WTC11 (cell line): ENCODE measurements at regions not wholly inside any gene's neighbourhood (a gene's known extent, or its start where the extent isn't known, plus 50 kb on each side); places are given as distances from the start of the nearest gene placed in this dataset.

Source experiments
- ATAC-seq: fragments of 200-7000 bp; cut with Tn5 transposase; 2 replicates; pipeline ENCODE4 v1.10.0; 2021; ENCODE audit warnings: mild to moderate bottlenecking, moderate library complexity
- CTCF ChIA-PET: fragments of 300-600 bp; sonication (Branson Sonifier 250); formaldehyde crosslinking; loops from one replicate; lab custom pipeline; 2021; ENCODE audit warnings: antibody characterized with exemption; lab: Charles Lee
- POLR2A ChIA-PET: fragments of 350-600 bp; sonication (Branson Sonifier 250); formaldehyde crosslinking; loops from one replicate; lab custom pipeline; 2021; ENCODE audit warnings: antibody characterized with exemption; lab: Charles Lee
- DNase-seq: peaks from one replicate; pipeline ENCODE4 v3.0.0; 2021; ENCODE audit warnings: low spot score
- H3K27ac Mint-ChIP-seq: 2 replicates; pipeline ENCODE4 v1.8.0; 2021; ENCODE audit warnings: mixed read lengths
- H3K27me3 Mint-ChIP-seq: 2 replicates; pipeline ENCODE4 v1.8.0; 2021; ENCODE audit warnings: low read depth, mild to moderate bottlenecking, moderate library complexity, mixed read lengths
- H3K36me3 Mint-ChIP-seq: 2 replicates; pipeline ENCODE4 v1.8.0; 2021; ENCODE audit warnings: mixed read lengths
- H3K4me1 Mint-ChIP-seq: 2 replicates; pipeline ENCODE4 v1.8.0; 2022; ENCODE audit warnings: mixed read lengths
- H3K4me3 Mint-ChIP-seq: 2 replicates; pipeline ENCODE4 v1.8.0; 2021; ENCODE audit warnings: mild to moderate bottlenecking, moderate library complexity, mixed read lengths
- H3K9me3 Mint-ChIP-seq: 2 replicates; pipeline ENCODE4 v1.8.0; 2021; ENCODE audit warnings: mixed read lengths
- GRHL2 ChIP-seq: fragments of 250-450 bp; sonication (Bioruptor Pico); IDR thresholded peaks from 2 replicates; pipeline ENCODE4 v1.8.0; 2022; ENCODE audit warnings: mild to moderate bottlenecking, moderate library complexity; ENCODE audit not compliant: insufficient replicate concordance, severe bottlenecking
- HMGA2 ChIP-seq: fragments of 250-450 bp; sonication (Bioruptor Pico); IDR thresholded peaks from 2 replicates; pipeline ENCODE4 v1.4.0; 2021; ENCODE audit warnings: mild to moderate bottlenecking, moderate library complexity
- MYBL2 ChIP-seq: sonication (generic); formaldehyde crosslinking; IDR thresholded peaks from 2 replicates; pipeline ENCODE4 v1.8.1; 2023; ENCODE audit warnings: mild to moderate bottlenecking, moderate library complexity, missing genetic modification reagents
- NR3C1 ChIP-seq: sonication (generic); formaldehyde crosslinking; conservative IDR thresholded peaks from 2 replicates; pipeline ENCODE4 v1.8.1; 2023; ENCODE audit warnings: low read depth, mild to moderate bottlenecking, missing genetic modification reagents
- TCF7 ChIP-seq: sonication (generic); formaldehyde crosslinking; IDR thresholded peaks from 2 replicates; pipeline ENCODE4 v1.8.0; 2022; ENCODE audit warnings: mild to moderate bottlenecking, low read depth, missing genetic modification reagents, moderate library complexity
- TP53 ChIP-seq: sonication (generic); formaldehyde crosslinking; IDR thresholded peaks from 2 replicates; pipeline ENCODE4 v1.8.1; 2023; ENCODE audit warnings: mild to moderate bottlenecking, missing genetic modification reagents
- ZNF317 ChIP-seq: sonication (generic); formaldehyde crosslinking; IDR thresholded peaks from 2 replicates; pipeline ENCODE4 v1.8.1; 2023; ENCODE audit warnings: low read depth, mild to moderate bottlenecking, moderate library complexity, missing genetic modification reagents, borderline replicate concordance
- ZNF396 ChIP-seq: fragments of 250-450 bp; sonication (Bioruptor Pico); IDR thresholded peaks from 2 replicates; pipeline ENCODE4 v1.8.0; 2021; ENCODE audit warnings: mild to moderate bottlenecking, moderate library complexity, borderline replicate concordance
- ZNF416 ChIP-seq: fragments of 250-450 bp; sonication (Bioruptor Pico); IDR thresholded peaks from 2 replicates; pipeline ENCODE4 v1.9.0; 2021; ENCODE audit warnings: mild to moderate bottlenecking, inconsistent platforms
- ZNF423 ChIP-seq: fragments of 250-450 bp; sonication (Bioruptor Pico); IDR thresholded peaks from 2 replicates; pipeline ENCODE4 v2.1.2; 2022; ENCODE audit warnings: mild to moderate bottlenecking, moderate library complexity
- TF ChIP-seq, protein P1 (sequence below): sonication (generic); formaldehyde crosslinking; IDR thresholded peaks from 2 replicates; pipeline ENCODE4 v1.8.1; 2023; ENCODE audit warnings: mild to moderate bottlenecking, missing genetic modification reagents
- TF ChIP-seq, protein P2 (sequence below): fragments of 250-450 bp; sonication (Bioruptor Pico); IDR thresholded peaks from 2 replicates; pipeline ENCODE4 v1.9.0; 2021; ENCODE audit warnings: mild to moderate bottlenecking
- TF ChIP-seq, protein P3 (sequence below): sonication (generic); formaldehyde crosslinking; IDR thresholded peaks from 2 replicates; pipeline ENCODE4 v1.8.1; 2022; ENCODE audit warnings: mild to moderate bottlenecking, missing genetic modification reagents, moderate library complexity, borderline replicate concordance
- TF ChIP-seq, protein P4 (sequence below): sonication (generic); formaldehyde crosslinking; IDR thresholded peaks from 2 replicates; pipeline ENCODE4 v1.8.1; 2022; ENCODE audit warnings: low read depth, mild to moderate bottlenecking, moderate library complexity, missing genetic modification reagents, borderline replicate concordance
- TF ChIP-seq, protein P5 (sequence below): sonication (generic); formaldehyde crosslinking; IDR thresholded peaks from 2 replicates; pipeline ENCODE4 v1.8.1; 2023; ENCODE audit warnings: mild to moderate bottlenecking, moderate library complexity, missing genetic modification reagents

DNA sequence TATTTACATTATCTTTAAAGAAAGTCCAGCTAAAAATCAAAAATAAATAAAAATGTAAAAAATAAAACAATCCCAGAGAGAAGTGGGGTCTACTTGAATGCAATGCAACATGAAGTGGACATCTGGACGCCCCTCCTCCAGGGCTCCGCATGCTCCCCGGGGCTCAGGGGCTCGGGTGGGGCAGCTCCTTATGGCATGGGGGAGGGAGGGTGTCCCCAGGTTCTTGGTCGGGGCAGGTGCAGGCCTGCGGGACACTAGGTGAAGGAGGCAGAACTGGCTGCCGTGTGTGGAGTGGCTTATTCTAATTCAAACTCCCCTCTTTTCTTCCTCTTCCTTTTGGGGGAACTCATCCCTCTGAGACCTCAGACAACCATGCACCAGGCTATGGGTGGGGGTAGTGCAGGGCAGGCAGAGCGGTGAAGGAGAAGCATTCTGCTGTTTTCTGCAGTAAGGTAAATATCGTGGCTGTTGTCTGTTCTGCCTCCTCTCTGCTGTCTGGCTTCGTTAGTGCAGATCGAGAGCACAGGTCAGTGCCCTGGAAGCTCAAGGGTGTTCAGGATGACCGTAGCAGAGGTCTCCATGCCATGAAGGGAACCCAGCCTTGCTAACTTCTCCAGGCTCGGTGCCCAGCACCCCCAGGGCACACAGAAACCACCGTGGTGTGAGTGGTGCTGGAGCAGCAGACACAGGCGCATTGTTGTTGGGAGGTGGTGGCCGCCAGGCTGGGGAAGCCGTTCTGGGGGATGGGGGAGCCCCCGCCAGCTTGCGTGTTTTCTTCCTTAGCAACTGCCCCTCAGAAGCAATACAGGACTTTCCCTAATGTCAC lies 82.6 kb downstream of the TTLL2 start:
- H3K27me3 Mint-ChIP-seq = no peaks in the 10 kb centered on the region; the same call in 1 of the 2 replicates
- H3K27ac Mint-ChIP-seq = peak overlapping the region; percentile 83; the same call in 1 of the 2 replicates
- ChIA-PET CTCF (no interaction called here), POLR2A (no interaction called here)
- DNase-seq = no peak
- H3K36me3 Mint-ChIP-seq = no peaks in the 10 kb centered on the region
- ATAC-seq = peak; percentile 31
- H3K9me3 Mint-ChIP-seq = no peaks in the 10 kb centered on the region
- TF ChIP-seq ZNF416 = no peak
- TF ChIP-seq, protein P1, sequence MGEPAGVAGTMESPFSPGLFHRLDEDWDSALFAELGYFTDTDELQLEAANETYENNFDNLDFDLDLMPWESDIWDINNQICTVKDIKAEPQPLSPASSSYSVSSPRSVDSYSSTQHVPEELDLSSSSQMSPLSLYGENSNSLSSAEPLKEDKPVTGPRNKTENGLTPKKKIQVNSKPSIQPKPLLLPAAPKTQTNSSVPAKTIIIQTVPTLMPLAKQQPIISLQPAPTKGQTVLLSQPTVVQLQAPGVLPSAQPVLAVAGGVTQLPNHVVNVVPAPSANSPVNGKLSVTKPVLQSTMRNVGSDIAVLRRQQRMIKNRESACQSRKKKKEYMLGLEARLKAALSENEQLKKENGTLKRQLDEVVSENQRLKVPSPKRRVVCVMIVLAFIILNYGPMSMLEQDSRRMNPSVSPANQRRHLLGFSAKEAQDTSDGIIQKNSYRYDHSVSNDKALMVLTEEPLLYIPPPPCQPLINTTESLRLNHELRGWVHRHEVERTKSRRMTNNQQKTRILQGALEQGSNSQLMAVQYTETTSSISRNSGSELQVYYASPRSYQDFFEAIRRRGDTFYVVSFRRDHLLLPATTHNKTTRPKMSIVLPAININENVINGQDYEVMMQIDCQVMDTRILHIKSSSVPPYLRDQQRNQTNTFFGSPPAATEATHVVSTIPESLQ (CRISPR knock-in tag) = no peak
- TF ChIP-seq NR3C1 (CRISPR knock-in tag) = no peak
- no peak for TF ChIP-seq HMGA2 (CRISPR knock-in tag)
- no peak for TF ChIP-seq ZNF396 (CRISPR knock-in tag)
- TF ChIP-seq, protein P2, sequence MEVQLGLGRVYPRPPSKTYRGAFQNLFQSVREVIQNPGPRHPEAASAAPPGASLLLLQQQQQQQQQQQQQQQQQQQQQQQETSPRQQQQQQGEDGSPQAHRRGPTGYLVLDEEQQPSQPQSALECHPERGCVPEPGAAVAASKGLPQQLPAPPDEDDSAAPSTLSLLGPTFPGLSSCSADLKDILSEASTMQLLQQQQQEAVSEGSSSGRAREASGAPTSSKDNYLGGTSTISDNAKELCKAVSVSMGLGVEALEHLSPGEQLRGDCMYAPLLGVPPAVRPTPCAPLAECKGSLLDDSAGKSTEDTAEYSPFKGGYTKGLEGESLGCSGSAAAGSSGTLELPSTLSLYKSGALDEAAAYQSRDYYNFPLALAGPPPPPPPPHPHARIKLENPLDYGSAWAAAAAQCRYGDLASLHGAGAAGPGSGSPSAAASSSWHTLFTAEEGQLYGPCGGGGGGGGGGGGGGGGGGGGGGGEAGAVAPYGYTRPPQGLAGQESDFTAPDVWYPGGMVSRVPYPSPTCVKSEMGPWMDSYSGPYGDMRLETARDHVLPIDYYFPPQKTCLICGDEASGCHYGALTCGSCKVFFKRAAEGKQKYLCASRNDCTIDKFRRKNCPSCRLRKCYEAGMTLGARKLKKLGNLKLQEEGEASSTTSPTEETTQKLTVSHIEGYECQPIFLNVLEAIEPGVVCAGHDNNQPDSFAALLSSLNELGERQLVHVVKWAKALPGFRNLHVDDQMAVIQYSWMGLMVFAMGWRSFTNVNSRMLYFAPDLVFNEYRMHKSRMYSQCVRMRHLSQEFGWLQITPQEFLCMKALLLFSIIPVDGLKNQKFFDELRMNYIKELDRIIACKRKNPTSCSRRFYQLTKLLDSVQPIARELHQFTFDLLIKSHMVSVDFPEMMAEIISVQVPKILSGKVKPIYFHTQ (CRISPR knock-in tag) = no peak
- no peak for TF ChIP-seq TCF7 (CRISPR knock-in tag)
- no peak for TF ChIP-seq MYBL2 (CRISPR knock-in tag)
- TF ChIP-seq, protein P3, sequence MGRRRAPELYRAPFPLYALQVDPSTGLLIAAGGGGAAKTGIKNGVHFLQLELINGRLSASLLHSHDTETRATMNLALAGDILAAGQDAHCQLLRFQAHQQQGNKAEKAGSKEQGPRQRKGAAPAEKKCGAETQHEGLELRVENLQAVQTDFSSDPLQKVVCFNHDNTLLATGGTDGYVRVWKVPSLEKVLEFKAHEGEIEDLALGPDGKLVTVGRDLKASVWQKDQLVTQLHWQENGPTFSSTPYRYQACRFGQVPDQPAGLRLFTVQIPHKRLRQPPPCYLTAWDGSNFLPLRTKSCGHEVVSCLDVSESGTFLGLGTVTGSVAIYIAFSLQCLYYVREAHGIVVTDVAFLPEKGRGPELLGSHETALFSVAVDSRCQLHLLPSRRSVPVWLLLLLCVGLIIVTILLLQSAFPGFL = no peak
- no peak for TF ChIP-seq GRHL2
- TF ChIP-seq TP53 = no peak
- TF ChIP-seq, protein P4, sequence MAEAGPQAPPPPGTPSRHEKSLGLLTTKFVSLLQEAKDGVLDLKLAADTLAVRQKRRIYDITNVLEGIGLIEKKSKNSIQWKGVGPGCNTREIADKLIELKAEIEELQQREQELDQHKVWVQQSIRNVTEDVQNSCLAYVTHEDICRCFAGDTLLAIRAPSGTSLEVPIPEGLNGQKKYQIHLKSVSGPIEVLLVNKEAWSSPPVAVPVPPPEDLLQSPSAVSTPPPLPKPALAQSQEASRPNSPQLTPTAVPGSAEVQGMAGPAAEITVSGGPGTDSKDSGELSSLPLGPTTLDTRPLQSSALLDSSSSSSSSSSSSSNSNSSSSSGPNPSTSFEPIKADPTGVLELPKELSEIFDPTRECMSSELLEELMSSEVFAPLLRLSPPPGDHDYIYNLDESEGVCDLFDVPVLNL (CRISPR knock-in tag) = no peak
- TF ChIP-seq, protein P5, sequence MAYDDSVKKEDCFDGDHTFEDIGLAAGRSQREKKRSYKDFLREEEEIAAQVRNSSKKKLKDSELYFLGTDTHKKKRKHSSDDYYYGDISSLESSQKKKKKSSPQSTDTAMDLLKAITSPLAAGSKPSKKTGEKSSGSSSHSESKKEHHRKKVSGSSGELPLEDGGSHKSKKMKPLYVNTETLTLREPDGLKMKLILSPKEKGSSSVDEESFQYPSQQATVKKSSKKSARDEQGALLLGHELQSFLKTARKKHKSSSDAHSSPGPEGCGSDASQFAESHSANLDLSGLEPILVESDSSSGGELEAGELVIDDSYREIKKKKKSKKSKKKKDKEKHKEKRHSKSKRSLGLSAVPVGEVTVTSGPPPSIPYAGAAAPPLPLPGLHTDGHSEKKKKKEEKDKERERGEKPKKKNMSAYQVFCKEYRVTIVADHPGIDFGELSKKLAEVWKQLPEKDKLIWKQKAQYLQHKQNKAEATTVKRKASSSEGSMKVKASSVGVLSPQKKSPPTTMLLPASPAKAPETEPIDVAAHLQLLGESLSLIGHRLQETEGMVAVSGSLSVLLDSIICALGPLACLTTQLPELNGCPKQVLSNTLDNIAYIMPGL (CRISPR knock-in tag) = no peak
- H3K4me3 Mint-ChIP-seq = no peak overlapping the region
- H3K4me1 Mint-ChIP-seq = peaks cover 29% of the 10 kb centered on the region

DNA sequence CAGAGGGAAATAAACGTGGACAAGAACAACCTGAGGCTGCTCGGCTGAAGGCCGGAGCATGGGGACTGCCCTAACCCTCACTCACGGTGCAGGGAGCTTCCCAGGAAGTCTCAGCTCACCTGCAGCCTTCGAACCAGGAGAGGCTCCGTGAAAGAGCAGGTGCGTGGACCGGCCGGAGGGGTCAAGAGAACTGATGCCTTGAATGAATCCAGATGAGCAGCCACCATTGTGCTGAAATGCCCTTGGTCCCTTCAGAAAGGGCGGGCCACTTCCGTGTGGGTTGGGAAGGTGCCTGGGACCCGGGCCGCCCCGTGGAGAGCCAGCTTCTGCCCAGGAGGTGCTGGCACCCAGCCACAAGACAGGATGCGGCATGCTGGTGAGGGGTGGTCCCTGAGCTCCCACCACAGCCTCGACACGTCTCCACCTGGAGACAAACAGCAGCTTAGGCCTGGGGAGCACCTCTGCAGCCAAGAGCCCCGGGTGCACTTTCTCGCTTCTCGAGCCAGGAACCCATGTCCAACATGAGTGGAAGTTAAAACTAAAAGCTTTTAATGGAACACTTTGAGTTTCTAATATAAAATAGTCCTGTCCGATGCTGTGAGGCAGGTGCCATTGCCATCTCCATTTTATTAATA lies 83.5 kb downstream of the TTLL2 start:
- Mint-ChIP-seq H3K4me1 (peaks cover 29% of the 10 kb centered on the region), H3K27ac (no peak overlapping the region), H3K36me3 (no peaks in the 10 kb centered on the region), H3K27me3 (no peaks in the 10 kb centered on the region; the same call in 1 of the 2 replicates), H3K4me3 (no peak overlapping the region), H3K9me3 (no peaks in the 10 kb centered on the region)
- ChIA-PET POLR2A (no interaction called here), CTCF (interaction anchor here (0.8 kb wide), 1 partner anchor 12 kb away, joined by 3 read pairs; no protein-coding TSS in a partner anchor)
- DNase-seq = no peak
- ATAC-seq = peak; percentile 61
- no peak for TF ChIP-seq ZNF317 (CRISPR knock-in tag)
- TF ChIP-seq ZNF423 = no peak
